Liver (tissue), 2 donors: ENCODE measurements at regions not wholly inside any gene's neighbourhood (a gene's known extent, or its start where the extent isn't known, plus 50 kb on each side); places are given as distances from the start of the nearest gene placed in this dataset.

Source experiments
- FOXA1 ChIP-seq: IDR thresholded peaks from 2 replicates; pipeline ENCODE4 v1.6.1; 2016; ENCODE audit warnings: antibody characterized with exemption
- MAX ChIP-seq: IDR thresholded peaks from 2 replicates; pipeline ENCODE4 v1.6.1; 2016; ENCODE audit warnings: antibody characterized with exemption
- TF ChIP-seq, protein P1 (sequence below): fragments of 150-350 bp; IDR thresholded peaks from 2 replicates; pipeline ENCODE4 v1.5.1; 2017; ENCODE audit warnings: improper control_type of control experiment, low read depth, low read length; ENCODE audit not compliant: missing input control
- donor health status: healthy.

DNA sequence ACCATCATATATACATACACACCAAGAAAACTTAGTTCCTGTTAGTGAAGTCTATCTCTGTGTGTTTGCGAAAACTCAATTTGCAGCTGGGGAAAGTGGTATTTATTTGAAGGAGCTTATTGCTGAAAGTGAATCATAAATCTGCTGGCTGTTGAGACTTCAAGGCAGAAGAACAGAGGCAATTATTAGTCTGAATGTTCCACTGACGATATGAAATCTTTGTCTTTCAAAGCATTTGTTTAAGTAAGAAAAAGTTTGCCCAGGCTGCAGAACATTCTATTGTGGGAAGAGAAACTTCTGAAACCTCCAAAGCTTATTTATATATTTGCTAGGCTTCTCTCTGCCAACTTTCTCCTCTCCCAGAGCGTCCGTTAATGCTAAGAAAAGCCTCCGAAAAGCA is 255.7 kb upstream of the TMPO start:
- TF ChIP-seq, protein P1, sequence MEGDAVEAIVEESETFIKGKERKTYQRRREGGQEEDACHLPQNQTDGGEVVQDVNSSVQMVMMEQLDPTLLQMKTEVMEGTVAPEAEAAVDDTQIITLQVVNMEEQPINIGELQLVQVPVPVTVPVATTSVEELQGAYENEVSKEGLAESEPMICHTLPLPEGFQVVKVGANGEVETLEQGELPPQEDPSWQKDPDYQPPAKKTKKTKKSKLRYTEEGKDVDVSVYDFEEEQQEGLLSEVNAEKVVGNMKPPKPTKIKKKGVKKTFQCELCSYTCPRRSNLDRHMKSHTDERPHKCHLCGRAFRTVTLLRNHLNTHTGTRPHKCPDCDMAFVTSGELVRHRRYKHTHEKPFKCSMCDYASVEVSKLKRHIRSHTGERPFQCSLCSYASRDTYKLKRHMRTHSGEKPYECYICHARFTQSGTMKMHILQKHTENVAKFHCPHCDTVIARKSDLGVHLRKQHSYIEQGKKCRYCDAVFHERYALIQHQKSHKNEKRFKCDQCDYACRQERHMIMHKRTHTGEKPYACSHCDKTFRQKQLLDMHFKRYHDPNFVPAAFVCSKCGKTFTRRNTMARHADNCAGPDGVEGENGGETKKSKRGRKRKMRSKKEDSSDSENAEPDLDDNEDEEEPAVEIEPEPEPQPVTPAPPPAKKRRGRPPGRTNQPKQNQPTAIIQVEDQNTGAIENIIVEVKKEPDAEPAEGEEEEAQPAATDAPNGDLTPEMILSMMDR = no peak
- TF ChIP-seq FOXA1 = no peak
- no peak for TF ChIP-seq MAX
